ENCODE measurements at regions not wholly inside any gene's neighbourhood (a gene's known extent, or its start where the extent isn't known, plus 50 kb on each side); places are given as distances from the start of the nearest gene placed in this dataset.

DNA sequence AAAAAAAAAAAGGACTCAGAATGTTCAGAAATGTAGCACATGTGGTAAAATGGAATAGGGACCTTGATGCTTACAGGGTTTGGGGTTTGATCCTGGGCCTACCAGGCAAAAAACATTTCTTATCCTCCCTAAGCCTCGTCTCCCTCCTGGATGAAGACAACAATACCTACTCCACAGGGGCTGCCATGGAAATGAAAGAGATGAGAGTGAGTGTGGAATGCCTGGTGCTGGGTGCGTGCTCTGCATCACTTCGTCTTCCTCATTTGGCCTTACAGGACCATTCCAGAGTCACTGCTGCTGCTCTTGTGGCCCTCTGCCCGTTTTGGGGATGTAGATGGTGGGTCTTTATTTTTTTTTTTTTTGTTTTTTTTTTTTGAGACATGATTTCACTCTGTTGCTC lies 692.9 kb upstream of the EEF2KMT start:
- TF ChIP-seq, protein P1, sequence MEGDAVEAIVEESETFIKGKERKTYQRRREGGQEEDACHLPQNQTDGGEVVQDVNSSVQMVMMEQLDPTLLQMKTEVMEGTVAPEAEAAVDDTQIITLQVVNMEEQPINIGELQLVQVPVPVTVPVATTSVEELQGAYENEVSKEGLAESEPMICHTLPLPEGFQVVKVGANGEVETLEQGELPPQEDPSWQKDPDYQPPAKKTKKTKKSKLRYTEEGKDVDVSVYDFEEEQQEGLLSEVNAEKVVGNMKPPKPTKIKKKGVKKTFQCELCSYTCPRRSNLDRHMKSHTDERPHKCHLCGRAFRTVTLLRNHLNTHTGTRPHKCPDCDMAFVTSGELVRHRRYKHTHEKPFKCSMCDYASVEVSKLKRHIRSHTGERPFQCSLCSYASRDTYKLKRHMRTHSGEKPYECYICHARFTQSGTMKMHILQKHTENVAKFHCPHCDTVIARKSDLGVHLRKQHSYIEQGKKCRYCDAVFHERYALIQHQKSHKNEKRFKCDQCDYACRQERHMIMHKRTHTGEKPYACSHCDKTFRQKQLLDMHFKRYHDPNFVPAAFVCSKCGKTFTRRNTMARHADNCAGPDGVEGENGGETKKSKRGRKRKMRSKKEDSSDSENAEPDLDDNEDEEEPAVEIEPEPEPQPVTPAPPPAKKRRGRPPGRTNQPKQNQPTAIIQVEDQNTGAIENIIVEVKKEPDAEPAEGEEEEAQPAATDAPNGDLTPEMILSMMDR (IDR thresholded peaks at IDR 0.05), result no peak
- ATAC-seq (ENCODE audit: insufficient number of reproducible peaks, low FRiP score, low read depth) (no peak), DNase-seq (ENCODE audit: low spot score) (no peak)
- H3K36me3 ChIP-seq, result no peaks in the 10 kb centered on the region
- no peaks in the 10 kb centered on the region for H3K27me3 ChIP-seq (replicated peaks; ENCODE audit: insufficient read depth)
- H3K9me3 ChIP-seq, result no peaks in the 10 kb centered on the region
- H3K4me1 ChIP-seq (ENCODE audit: control insufficient read depth in 1 of 2, low read depth in 2 of 2), result no peaks in the 10 kb centered on the region
- no peak overlapping the region for H3K27ac ChIP-seq
- H3K4me3 ChIP-seq, result no peak overlapping the region

DNA sequence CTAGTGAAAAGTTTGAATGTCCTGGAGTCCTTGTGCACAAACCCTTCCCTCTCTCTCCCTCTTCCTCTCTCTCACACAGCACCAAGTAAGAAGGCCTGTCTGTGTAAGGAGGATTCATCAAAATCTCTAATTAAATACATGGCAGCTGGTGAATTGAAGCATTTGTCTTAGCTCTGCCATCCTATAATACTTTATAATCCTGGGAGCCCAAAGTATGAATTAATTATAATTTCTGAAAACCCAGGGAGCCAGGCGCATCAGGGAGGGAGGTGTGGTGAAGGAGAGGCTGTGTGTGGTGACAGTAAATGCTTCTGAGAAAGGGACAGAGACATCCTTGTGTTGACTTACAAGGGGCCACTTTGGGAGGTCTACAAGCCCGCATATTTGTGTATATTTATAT lies 691.4 kb upstream of the EEF2KMT start:
- Histone ChIP-seq H3K4me1 (ENCODE audit: control insufficient read depth in 1 of 2, low read depth in 2 of 2) (no peaks in the 10 kb centered on the region), H3K36me3 (no peaks in the 10 kb centered on the region), H3K9me3 (no peaks in the 10 kb centered on the region), H3K27ac (no peak overlapping the region), H3K27me3 (replicated peaks; ENCODE audit: insufficient read depth) (no peaks in the 10 kb centered on the region), H3K4me3 (no peak overlapping the region)
- TF ChIP-seq, protein P1 (IDR thresholded peaks at IDR 0.05), result no peak
- ATAC-seq (ENCODE audit: insufficient number of reproducible peaks, low FRiP score, low read depth), result no peak
- DNase-seq (ENCODE audit: low spot score), result no peak

DNA sequence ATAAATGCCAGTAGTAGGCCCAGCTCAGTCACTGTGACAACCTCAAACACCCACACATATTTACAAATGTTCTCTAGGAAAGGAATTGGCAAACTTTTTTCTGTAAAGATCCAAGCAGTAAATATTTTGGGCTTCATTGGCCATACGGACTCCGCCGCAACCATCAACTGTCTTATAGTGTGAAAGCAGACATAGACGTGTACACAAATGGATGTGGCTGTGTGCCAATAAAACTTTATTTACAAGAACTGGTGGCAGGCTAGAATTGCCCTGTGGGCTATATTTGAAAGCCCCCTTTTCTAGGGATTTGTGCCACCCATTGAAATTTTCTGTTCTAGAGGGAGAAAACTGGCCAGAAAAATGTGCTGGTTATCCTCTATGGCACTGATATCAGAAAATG lies 683.8 kb upstream of the EEF2KMT start:
- H3K36me3 ChIP-seq, result no peaks in the 10 kb centered on the region

DNA sequence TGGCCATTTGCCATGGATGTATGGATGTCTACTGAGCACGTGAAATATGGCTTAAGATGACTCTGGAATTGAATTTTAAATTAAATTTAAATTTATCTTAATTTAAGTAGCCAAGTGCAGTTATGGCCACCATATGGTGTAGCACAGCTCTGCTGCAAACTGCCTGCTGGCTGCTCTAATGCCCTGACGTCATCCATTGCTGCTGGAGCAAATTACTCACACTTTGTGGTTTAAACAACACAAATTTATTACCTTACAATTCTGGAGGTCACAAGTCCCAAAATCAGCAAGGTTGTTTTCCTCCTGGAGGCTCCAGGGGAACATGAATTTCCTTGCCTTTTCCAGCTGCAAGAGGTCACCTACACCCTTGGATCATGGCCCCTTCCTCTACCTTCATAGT lies 679.3 kb upstream of the EEF2KMT start:
- ATAC-seq (ENCODE audit: insufficient number of reproducible peaks, low FRiP score, low read depth), result no peak
- Histone ChIP-seq H3K9me3 (no peaks in the 10 kb centered on the region), H3K4me1 (ENCODE audit: control insufficient read depth in 1 of 2, low read depth in 2 of 2) (no peaks in the 10 kb centered on the region), H3K4me3 (no peak overlapping the region), H3K27ac (no peak overlapping the region), H3K36me3 (no peaks in the 10 kb centered on the region), H3K27me3 (replicated peaks; ENCODE audit: insufficient read depth) (no peaks in the 10 kb centered on the region)
- TF ChIP-seq, protein P1 (IDR thresholded peaks at IDR 0.05), result no peak
- no peak for DNase-seq (ENCODE audit: low spot score)

More for the DNA sequence above, 683.8 kb upstream of the EEF2KMT start:
- H3K27ac ChIP-seq, result no peak overlapping the region
- H3K27me3 ChIP-seq (replicated peaks; ENCODE audit: insufficient read depth), result no peaks in the 10 kb centered on the region
- no peak for ATAC-seq (ENCODE audit: insufficient number of reproducible peaks, low FRiP score, low read depth)
- no peak overlapping the region for H3K4me3 ChIP-seq
- TF ChIP-seq, protein P1 (IDR thresholded peaks at IDR 0.05), result no peak
- no peaks in the 10 kb centered on the region for H3K9me3 ChIP-seq
- no peaks in the 10 kb centered on the region for H3K4me1 ChIP-seq (ENCODE audit: control insufficient read depth in 1 of 2, low read depth in 2 of 2)
- DNase-seq (ENCODE audit: low spot score), result no peak

DNA sequence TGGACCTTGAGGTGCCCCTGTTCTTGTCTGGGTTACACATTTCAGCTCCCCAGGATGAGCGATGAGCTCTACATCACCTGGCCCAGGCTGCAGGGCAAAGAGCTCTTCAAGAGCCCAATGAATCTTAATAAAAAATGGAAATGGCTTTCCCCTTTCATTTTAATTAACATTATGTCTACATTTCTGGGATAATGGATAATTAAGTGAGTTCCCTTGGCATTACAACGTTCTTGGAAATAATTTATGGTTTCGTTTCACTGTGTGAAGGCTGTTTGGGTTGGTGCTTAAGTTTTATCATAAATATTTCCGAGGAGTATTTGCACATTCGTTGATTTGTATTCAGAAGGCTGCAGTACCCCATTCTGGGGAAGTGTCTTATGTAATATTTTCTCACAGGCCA lies 678.3 kb upstream of the EEF2KMT start:
- TF ChIP-seq, protein P1 (IDR thresholded peaks at IDR 0.05), result no peak
- no peak for ATAC-seq (ENCODE audit: insufficient number of reproducible peaks, low FRiP score, low read depth)
- no peak overlapping the region for H3K4me3 ChIP-seq
- no peak overlapping the region for H3K27ac ChIP-seq
- DNase-seq (ENCODE audit: low spot score), result no peak
- H3K4me1 ChIP-seq (ENCODE audit: control insufficient read depth in 1 of 2, low read depth in 2 of 2), result no peaks in the 10 kb centered on the region
- H3K9me3 ChIP-seq, result no peaks in the 10 kb centered on the region
- H3K27me3 ChIP-seq (replicated peaks; ENCODE audit: insufficient read depth), result no peaks in the 10 kb centered on the region
- no peaks in the 10 kb centered on the region for H3K36me3 ChIP-seq

Measured in thoracic aorta (tissue), 2 donors.